ENCODE measurements at regions not wholly inside any gene's neighbourhood (a gene's known extent, or its start where the extent isn't known, plus 50 kb on each side); places are given as distances from the start of the nearest gene placed in this dataset.

DNA sequence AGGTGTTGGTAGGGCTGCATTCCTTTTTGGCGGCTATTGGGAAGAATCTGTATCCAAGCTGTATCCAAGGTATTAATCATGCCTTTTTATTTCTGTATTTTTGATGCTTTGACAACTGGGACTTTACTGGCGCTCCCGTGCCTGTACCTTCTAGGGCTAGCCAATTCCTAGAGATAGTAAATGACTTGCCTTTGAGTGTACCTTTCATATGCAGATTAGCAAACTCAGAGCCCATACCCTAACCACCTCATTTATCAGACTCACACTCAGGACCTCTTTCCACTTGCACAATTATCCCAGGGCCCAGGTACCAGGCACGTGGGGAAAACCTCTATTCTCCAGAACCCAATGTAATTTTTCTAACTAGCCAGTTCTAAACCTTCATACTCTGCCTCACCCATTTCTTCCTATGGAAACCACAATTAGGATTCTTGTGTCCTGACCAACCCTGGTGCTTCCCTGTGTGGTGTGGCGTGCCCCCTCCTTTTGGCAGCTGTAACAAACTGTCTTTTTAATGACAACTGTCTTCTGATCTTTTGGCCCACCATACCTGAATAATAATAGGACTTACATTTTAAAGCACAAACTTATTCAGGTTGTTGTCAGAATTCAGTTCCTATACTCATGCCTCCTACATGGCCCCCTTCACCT, 65.8 kb upstream of the PNPT1 start:
- Histone ChIP-seq H3K4me1 (ENCODE audit: insufficient read depth) (no peaks in the 10 kb centered on the region), H3K36me3 (no peaks in the 10 kb centered on the region), H3K27me3 (no peaks in the 10 kb centered on the region), H3K4me3 (no peak overlapping the region), H3K9me3 (no peaks in the 10 kb centered on the region), H3K27ac (no peak overlapping the region)
- intact Hi-C loops (cut with DNase I) = no loop called here
- TF ChIP-seq POLR2A (IDR thresholded peaks at IDR 0.05) (no peak), EP300 (IDR thresholded peaks at IDR 0.05) (no peak)
- TF ChIP-seq, protein P1, sequence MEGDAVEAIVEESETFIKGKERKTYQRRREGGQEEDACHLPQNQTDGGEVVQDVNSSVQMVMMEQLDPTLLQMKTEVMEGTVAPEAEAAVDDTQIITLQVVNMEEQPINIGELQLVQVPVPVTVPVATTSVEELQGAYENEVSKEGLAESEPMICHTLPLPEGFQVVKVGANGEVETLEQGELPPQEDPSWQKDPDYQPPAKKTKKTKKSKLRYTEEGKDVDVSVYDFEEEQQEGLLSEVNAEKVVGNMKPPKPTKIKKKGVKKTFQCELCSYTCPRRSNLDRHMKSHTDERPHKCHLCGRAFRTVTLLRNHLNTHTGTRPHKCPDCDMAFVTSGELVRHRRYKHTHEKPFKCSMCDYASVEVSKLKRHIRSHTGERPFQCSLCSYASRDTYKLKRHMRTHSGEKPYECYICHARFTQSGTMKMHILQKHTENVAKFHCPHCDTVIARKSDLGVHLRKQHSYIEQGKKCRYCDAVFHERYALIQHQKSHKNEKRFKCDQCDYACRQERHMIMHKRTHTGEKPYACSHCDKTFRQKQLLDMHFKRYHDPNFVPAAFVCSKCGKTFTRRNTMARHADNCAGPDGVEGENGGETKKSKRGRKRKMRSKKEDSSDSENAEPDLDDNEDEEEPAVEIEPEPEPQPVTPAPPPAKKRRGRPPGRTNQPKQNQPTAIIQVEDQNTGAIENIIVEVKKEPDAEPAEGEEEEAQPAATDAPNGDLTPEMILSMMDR (IDR thresholded peaks at IDR 0.05) = no peak
- WGBS, 3 donors = 73 to 80% (median 78%) methylated on average over 5 of the region's 5 CpGs
- no peak for DNase-seq

DNA sequence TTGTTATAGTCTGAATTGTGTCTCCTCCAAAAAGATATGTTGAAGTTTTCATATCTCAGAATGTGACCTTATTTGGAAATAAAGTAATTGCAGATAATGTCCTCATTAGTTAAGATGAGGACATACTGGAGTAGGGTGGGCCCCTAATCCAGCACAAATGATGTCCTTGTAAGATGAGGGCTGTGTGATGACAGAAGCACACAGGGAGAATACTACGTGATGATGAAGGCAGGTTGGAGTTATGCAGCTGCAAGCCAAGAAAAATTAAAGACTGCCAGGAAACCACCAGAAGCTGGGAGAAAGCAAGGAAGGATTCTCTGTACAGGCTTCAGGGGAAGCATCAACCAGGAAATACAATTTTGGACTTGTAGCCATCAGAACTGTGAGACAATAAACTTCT, 58.3 kb upstream of the PNPT1 start:
- TF ChIP-seq, protein P1 (IDR thresholded peaks at IDR 0.05) = no peak
- TF ChIP-seq POLR2A (IDR thresholded peaks at IDR 0.05) (no peak), EP300 (IDR thresholded peaks at IDR 0.05) (no peak)
- Histone ChIP-seq H3K4me1 (ENCODE audit: insufficient read depth) (no peaks in the 10 kb centered on the region), H3K27ac (no peak overlapping the region), H3K27me3 (no peaks in the 10 kb centered on the region), H3K9me3 (no peaks in the 10 kb centered on the region), H3K4me3 (no peak overlapping the region), H3K36me3 (no peaks in the 10 kb centered on the region)
- DNase-seq = no peak
- intact Hi-C loops (cut with DNase I) = no loop called here
- WGBS, 3 donors = 11 to 29% (median 17%) methylated on average over 1 of the region's 1 CpG

DNA sequence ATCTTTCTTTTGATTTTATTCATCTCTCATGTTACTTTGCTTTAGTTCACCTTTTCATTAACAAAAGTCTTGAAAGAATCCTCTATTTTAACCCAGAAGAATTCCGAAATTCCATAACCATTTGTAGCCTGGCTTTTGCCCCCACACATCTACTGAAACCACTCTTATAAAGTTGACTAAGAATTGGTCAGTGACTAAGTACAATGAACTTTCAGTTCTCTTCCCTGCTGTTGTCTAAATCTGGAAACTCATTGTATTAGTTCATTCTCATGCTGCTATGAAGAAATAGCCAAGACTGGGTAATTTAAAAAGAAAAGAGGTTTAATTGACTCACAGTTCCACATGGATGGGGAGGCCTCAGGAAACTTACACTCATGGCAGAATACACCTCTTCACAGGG, 49.9 kb upstream of the PNPT1 start:
- no peak for DNase-seq
- Histone ChIP-seq H3K36me3 (no peaks in the 10 kb centered on the region), H3K4me1 (ENCODE audit: insufficient read depth) (no peaks in the 10 kb centered on the region), H3K9me3 (no peaks in the 10 kb centered on the region), H3K27ac (no peak overlapping the region), H3K27me3 (no peaks in the 10 kb centered on the region), H3K4me3 (no peak overlapping the region)
- no peak for TF ChIP-seq POLR2A (IDR thresholded peaks at IDR 0.05)
- TF ChIP-seq, protein P1 (IDR thresholded peaks at IDR 0.05) = no peak
- TF ChIP-seq EP300 (IDR thresholded peaks at IDR 0.05) = no peak
- WGBS, 3 donors = 73 to 85% (median 74%) methylated on average over 1 of the region's 1 CpG
- intact Hi-C loops (cut with DNase I) = no loop called here
